Eye (tissue), 1 donor: ENCODE measurements at regions not wholly inside any gene's neighbourhood (a gene's known extent, or its start where the extent isn't known, plus 50 kb on each side); places are given as distances from the start of the nearest gene placed in this dataset.

Experiments
- DNase-seq: peaks from one replicate; pipeline ENCODE4 v3.0.0-alpha.2; 2015

- no peak for DNase-seq
Observed at GRCh38 chr6:7664003-7664402, 61.9 kb upstream of the BMP6 start.

GRCh38 chr6:7668936-7669335, 57.0 kb upstream of the BMP6 start:
- DNase-seq = no peak

- no peak for DNase-seq
Observed at GRCh38 chr6:7669742-7670141, 56.2 kb upstream of the BMP6 start.

- DNase-seq = no peak
Observed at GRCh38 chr6:7671076-7671475, 54.8 kb upstream of the BMP6 start.

GRCh38 chr6:7671581-7671980, 54.3 kb upstream of the BMP6 start:
- no peak for DNase-seq

GRCh38 chr6:7672066-7673062, 53.5 kb upstream of the BMP6 start:
- DNase-seq = peak; percentile 48

GRCh38 chr6:7673063-7673536, 52.8 kb upstream of the BMP6 start:
- DNase-seq = peak; percentile 46

GRCh38 chr6:7674291-7674690, 51.6 kb upstream of the BMP6 start:
- DNase-seq = no peak

- DNase-seq = no peak
Observed at GRCh38 chr6:7675353-7675945, 50.5 kb upstream of the BMP6 start.
